DMS 273 (cell line): ENCODE measurements at regions not wholly inside any gene's neighbourhood (a gene's known extent, or its start where the extent isn't known, plus 50 kb on each side); places are given as distances from the start of the nearest gene placed in this dataset.
"Not testable (repeated sequence)": the region's sequence is repeated elsewhere in the genome, so short reads cannot be mapped to it uniquely, and the experiment has no call there.

Experiments
- DNase-seq: peaks from one replicate; lab custom pipeline; 2025; ENCODE audit not compliant: unreplicated experiment; lab: John Stamatoyannopoulos, UW

DNA sequence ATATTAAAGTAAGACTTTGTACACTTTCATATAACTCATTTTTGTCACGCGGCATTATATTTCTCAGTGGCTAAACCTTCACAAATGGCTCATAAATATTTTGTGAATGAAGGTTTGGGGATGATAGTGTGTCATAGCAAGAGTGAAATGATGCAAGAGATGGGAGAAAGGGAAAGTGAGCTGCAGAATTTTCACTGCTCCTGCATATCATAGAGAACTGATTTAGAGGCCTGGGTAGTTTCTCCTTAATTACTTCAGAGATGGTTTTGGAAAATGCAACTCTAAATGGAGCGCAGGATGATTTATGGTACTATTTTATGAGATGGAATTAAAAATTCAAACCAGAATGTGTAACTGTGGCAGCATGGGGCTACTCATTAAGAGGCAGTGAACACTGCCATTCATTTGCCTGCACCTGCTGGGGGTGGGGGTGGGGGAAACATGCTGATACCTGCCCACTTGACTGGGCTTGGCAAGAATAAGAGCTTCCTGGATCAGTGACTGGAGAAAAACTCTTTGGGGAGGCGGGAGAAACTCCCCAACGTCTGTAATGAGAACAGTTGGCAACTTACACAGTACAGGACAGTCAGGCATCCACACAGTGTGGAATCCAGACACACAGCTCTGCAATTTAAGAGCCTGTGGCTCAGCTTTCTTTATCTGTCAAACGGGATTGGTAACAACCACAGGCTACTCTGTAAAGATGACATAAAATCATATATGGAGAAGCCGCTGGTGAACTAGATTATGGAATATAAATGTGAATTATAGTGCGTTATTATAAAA is 941.9 kb downstream of the SLC4A3 start:
- DNase-seq = peak; percentile 38

DNA sequence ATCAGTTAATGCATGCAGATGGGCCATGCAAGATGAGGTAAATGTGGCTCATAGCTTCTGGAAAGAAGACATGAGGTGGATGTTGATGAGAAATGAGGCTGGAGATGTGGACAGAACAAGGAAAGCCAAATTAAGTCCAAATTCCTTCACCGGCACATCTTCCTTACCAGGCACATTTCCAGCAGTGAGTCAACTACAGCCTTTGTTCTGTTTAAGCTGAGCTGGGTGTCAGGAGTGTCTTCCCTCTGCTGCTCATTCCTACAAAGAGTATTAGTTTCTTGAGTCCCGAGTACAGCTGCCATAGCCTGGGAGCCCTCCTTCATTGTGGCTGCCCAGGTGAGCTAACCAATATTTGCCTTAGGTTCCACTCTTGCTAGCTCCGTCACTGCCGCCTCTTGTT is 945.0 kb downstream of the SLC4A3 start:
- no peak for DNase-seq

DNA sequence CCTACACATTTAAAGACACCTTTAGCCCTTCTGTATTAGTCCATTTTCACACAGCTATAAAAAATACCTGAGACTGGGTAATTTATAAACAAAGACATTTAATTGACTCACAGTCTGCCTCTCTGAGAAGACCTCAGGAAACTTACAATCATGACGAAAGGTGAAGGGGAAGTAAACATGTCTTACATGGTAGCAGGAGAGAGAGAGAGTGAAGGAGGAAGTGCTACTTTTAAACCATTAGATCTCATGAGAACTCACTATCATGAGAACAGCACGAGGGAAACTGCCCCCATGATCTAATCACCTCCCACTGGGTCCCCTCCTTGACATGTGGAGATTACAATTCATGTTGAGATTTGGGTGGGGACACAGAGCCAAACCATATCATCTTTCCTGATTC is 946.6 kb downstream of the SLC4A3 start:
- no peak for DNase-seq

DNA sequence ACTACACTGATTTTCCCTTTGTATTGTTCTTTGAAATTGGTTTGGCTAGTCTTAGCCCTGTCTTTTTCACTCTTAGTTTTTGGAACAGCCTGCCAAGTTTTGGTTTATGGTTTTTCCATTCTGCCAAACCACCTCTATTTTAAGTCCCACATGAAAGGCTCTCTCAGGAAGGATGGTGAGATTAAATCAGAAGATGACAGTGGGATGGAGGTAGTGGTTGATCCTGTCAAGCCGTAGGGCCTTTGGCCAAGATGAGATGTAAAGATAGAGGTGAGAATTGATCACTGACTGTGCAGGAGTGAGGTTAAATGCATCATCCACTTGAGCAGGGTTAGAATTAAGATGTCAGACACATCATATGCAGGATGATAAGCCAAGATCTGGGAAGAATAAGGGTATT is 948.5 kb downstream of the SLC4A3 start:
- no peak for DNase-seq

DNA sequence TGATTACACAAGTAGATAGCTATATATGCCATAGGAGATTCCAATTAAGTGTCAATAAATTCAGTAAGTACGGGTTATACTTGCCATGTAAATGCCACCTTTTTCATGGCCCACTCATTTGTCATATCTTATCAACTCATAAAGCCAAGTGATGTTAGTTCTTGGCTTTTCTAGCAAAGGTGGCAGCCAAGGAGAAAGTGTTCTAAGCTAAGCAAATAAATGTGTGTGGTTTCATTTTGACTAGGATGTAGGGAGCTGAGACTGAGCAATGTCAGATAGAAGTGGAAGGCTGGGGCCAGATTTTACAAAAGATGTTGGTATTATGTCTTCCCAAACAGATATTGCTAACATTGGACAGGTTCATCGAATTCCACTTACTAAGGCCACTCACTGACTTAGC is 952.0 kb downstream of the SLC4A3 start:
- DNase-seq = no peak

DNA sequence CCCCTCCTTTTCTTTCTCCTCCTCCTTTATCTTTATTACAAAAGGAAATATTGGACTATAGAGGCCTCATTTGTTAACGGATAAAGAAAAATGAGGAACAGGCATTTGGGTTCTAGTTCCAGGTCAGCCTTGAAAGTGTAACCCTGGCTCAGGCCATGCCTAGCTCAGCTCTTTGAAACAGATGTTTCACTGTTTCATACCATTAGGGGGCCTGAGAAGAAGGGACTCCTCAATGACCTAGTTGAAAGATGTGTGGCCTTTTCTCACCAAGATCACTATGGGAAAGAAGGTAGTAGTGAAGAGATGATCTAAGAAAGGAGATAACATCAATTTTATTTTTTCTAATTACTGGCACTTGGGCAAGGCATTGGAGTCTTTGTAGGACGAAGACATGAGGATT is 952.7 kb downstream of the SLC4A3 start:
- no peak for DNase-seq

DNA sequence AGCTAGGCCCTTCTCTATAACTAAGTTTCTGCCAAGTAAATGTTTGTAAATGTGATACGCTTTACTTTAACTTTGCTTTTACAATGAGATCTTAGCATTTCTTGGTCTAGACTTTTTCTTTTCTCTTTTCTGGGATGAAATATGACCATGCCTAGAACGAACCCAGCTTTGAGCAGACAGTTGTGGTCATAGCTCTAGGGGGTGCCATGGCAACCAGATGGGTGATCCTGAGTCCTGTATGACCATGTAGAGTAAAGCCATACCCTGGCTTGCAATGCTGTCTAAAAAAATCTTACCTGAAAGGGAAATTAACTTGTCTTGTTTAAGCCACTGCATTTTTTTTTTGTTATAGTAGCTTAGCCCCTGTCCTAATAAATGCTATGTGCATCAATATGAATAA is 956.3 kb downstream of the SLC4A3 start:
- DNase-seq = no peak

DNA sequence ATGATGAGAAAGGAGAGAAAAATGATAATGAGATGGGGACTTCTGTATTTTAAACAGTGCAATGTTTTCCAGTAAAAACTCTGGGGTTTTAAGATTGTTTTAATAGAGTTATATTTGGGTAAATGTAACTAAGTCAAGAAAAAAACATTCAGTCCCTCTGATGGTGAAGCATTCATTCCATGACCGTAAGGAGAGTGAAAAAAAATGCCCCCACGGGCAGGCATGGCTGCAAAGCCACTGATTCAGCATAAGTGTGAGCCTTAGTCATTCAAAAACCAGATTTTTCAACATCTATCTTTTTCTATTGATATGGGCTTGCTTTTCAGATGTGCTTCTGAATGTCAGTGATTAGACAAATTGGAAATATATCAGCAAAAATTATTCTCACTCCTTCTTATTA is 957.8 kb downstream of the SLC4A3 start:
- DNase-seq = no peak

DNA sequence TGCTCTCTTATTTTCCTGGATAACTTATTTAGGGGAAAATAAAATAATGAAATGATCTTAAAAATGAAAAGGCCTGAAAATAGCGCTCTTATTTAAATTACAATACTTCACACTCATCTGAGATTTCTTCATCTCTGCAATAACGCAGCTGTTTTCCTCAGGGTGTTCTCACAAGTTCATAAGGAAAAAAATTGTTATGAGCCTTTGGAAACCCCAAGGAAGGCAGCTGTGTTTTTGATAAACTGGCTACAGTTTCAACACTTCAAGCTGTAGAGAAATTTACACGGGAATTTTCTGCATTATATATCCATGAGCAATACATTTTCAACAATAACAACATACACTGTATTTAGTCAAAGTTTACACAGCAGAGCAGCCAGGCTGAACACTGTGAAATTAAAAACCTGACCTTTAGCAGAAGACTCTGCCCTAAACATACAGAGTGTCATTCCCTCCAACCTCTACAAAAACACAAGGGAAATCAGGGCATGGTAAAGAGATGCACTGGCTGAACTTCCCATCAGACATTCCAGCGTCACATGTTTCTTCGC is 959.6 kb downstream of the SLC4A3 start:
- no peak for DNase-seq

DNA sequence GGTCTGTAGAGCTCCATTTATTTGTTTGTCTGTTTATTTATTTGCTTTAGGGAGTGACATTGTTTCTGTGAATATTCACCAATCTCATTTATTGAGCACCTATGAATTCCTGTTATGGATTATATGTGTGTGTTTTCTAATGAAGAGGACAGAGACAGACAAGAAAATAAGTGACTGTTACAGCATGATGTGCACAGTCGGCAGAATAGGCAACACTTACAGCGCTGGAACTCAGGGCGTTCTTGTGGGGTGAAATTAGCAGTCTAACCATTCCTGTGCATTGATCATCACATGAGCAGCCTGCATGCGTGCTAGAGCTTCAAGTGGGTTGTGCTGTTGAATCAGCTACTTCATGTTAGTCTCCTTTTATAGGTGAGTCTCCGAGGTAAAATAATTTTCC is 960.7 kb downstream of the SLC4A3 start:
- DNase-seq = no peak

DNA sequence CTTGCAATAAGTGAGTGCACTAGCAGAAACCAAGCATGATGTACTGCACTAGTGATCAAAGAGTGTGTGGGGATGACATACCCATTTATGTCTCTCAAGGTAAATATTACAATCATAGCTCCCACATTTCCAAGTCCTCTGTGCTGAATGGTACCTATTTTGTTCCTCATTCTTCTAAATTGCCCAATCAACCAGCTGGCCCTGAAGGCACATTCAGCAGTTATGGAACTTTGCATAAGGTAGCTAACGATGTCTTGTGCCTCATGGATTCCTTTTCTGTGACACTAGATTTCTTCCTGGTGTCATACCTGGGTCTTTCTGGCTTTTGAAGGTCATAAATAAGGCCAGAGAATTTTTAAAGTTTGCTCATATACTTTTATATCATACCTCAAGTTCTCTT is 963.0 kb downstream of the SLC4A3 start:
- DNase-seq = no peak

DNA sequence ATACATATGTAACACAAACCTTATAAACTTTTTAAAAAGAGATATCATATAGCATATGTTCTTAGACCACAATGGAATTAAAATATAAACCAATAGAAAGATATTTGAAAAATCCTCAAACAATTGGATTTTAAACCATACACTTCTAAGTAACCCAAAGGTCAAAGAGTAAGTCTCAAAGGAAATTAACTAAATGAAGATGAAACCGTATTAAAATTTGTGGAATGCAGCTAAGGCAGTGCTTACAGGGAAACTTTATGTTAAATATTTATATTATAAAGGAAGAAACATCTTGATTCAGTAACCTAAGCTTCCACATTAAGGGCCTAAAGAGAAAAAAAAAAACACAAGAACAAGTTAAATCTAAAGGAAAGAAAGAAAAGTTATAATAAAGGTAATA is 966.1 kb downstream of the SLC4A3 start:
- DNase-seq = no peak

DNA sequence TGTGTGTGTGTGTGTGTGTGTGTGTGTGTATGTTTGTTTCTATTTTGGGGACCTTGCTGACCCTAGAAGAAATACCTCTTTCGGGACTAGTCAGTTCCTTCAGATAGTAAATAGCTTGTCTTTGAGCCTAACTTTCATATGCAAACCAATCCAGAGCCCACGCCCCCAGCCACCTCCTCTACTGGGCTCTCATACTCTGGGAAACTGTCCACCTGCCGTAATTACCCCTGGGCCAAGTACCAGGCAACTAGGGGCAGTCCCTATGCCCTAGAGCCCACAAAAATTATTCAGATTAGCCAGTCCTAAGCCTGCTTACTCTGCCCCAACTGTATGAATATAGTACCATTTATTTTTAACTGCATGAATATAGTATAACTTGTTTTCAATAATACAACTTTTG is 970.4 kb downstream of the EPHA4 start:
- no peak for DNase-seq

DNA sequence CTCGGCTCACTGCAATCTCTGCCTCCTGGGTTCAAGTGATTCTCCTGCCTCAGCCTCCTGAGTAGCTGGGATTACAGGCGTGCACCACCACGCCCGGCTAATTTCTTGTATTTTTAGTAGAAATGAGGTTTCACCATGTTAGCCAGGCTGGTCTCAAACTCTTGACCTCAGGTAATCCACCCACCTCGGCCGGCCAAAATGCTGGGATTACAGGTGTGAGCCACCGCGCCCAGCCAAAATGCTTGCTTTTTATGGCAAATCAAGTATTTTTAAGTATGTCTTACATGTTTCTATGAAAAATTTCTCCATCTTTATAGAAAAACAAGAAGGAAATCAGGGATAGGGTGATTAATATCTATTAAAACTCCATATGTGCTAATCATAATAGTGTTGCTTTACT is 959.1 kb downstream of the EPHA4 start:
- DNase-seq = not testable (repeated sequence)

DNA sequence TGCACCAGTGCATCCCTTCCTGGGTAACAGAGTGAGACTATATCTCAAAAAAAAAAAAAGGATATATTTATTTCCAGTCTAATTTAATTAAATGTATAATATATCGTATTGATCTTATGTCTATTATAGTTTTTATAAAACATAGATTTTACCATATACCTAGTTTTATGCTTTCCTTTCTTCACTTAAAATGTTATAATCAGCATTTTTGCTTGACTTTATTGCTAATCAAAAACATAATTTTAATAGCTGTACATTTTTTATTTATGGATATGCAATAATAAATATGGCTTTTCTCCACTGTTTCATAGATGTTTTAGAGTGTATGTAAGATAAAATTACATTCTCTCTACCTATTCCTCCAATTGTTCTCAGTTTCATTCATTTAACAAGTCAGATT is 958.0 kb downstream of the EPHA4 start:
- DNase-seq = no peak

DNA sequence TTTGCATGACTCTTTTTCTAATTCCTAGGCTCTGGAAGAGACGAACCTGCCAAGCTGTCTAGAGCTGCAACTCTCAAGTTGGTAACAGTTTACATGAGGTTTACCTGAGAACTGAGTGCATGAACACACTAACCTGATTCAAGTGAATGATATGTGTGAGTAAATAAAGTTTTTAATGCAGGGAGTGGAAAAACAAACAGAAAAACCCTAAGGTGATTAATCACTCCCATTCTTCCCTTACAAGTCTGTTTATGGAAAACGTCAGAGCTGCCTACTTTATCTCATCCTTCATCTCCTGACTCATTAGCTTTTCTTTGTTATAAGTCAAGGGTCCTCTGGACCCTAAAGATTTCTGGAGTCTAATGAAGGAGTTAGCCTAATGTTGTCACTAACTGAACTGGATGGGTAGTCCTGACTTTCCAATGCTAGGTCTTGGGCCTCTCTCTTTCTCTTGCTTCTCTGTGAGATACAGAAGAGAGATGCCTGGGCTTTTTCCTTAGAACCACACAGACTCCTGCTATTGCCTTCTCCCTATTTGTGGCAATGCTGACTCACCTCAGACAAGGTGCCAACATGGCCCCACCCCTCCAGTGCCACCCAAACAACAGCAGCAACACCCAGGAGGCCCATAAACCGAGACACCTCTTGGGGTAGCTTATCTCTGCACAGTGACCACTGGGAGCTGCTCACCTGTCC is 952.4 kb downstream of the EPHA4 start:
- no peak for DNase-seq

DNA sequence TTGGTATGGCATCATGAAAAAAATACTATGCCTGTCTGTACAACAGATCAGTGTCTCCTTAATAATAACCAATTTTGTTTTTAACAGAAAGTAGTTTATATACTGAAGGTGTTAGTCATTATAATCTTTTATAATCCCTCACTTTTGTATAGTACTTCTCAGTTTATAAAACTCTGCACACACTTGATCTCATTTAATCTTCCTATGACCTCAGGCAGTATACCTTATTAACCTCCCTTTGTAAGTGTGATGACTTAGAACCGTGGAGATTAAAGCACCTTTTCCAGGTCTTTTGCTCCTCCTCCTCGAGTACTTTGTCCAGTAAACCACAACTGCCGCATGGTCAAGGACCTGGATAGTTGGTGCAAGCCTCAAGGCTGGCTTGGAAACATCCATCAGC is 945.5 kb downstream of the EPHA4 start:
- DNase-seq = no peak

DNA sequence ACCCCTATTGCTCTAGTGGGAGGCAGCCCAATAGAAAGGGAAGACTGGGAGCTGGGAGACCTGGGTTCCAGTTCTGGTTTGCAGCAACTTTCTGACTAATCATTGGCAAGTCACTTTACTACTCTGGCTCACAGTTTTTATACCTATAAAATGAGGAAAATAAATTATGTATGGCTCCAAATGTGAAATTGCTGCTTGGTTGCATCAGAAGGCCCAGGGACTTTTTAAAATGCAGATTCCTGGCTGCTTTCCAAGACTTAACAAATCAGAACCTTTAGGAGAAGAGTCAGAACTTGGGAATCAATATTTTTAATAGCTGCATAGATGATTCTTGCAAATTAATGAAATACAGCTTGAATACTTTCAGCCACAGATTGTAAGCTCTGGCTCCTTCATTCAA is 943.9 kb downstream of the EPHA4 start:
- no peak for DNase-seq

DNA sequence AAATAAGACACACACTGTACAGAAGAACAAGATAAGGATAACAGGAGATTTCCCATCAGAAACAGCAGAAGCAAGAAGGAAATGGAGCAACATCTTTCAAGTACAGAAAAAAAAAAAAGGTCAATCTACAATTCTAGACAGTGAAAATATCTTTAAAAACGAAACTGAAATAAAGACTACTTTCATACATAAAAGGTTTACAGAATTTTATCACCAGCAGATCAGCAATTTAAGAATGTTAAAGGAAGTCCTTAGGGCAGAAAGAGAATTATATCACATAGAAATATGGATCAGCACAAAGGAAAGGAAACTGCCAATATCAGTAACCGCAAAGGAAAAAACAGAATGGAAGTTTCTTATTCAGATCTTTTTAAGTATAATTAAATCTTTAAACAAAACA is 931.0 kb downstream of the EPHA4 start:
- DNase-seq = no peak

DNA sequence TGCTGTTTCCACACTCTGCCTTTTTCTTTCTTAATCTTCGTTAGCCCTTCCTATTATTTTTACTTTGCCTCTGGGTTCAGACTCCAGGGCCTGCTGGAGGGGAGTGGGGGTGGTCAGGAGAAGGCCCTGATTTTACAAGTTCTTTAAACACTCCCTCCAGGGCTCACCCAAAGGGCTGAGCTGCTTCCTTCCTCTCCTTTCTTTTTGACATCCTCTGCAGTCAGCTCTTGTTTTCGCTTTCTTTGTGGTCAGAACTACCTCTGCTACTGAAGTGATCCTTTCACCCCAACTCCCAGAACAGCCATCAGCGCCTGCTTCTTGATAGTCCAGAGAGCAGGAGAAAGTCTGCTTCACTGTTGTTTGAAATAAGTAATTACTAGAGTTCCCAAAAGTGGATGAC is 925.7 kb downstream of the EPHA4 start:
- DNase-seq = no peak

DNA sequence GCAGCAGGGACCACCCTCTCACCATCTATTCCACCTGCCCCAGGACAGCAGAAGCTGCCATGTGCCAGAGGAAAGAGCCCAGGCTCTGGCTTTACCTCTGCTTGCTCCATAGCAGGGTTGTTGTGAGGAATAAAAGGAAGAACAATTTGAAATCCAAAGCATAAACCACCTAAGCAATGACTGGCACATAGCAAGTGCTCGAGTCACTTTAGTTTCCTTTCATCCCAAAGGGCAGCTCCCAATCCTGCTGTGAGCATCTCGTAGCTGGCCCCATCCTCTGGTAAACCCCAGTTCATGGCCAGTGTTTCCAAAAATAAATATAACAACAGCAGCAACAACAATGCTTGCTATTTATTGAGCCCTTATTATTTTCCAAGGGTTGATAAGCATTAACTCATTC is 923.5 kb downstream of the EPHA4 start:
- no peak for DNase-seq

DNA sequence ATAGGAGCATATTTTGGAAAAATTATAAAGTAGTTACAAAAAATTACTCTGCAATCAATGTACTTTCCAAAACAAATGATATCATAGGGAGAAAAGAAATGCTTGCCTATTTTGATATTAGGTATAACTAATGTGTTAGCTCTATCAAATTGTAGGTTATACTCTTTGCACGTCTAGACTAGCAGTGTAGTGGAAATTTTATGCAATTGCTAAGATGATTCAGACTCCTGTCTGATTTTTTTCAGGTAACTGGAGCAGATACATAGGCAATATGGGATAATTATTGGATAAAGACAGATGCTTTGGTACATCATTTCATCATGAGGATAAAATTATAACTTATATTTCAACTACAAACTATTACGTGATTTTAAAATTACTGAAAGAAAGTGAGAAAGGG is 918.3 kb downstream of the EPHA4 start:
- DNase-seq = no peak

DNA sequence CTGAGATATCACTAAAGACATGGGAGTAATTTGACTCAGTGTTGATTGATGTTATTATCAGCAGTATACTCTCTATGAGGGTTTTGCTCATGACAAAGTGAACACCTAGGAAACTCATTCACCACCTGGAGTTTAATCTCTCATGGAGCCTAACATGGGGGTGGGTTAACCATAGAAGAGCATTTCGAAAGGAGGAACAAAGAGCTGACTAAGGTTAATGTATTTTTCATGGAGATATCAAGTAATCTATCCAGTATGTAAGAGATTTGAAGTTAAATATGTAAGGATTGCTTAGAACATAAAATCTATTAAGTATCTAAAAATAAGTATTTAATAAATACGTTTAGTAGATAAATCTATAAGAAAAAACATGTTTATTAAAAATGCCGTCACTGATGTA is 917.8 kb downstream of the EPHA4 start:
- no peak for DNase-seq
